ENCODE measurements at regions not wholly inside any gene's neighbourhood (a gene's known extent, or its start where the extent isn't known, plus 50 kb on each side); places are given as distances from the start of the nearest gene placed in this dataset.

GRCh38 chr4:110865611-110866259 lies 242.9 kb upstream of the PITX2 start:
- H3K27me3 ChIP-seq = no peaks in the 10 kb centered on the region
- H3K4me3 ChIP-seq = no peak overlapping the region
- intact Hi-C loops (cut with DNase I) = no loop called here
- H3K36me3 ChIP-seq (replicated peaks in 1 of 2) = no peaks in the 10 kb centered on the region
- no peak overlapping the region for H3K27ac ChIP-seq
- WGBS, 4 donors = 11 to 27% (median 24%) methylated on average over 1 of the region's 1 CpG
- TF ChIP-seq CTCF (IDR thresholded peaks at IDR 0.05) (no peak), POLR2A (IDR thresholded peaks at IDR 0.05) (no peak)
- no peak for DNase-seq
- no peaks in the 10 kb centered on the region for H3K4me1 ChIP-seq (replicated peaks in 1 of 2)
- no peaks in the 10 kb centered on the region for H3K9me3 ChIP-seq (replicated peaks in 1 of 3)

DNA sequence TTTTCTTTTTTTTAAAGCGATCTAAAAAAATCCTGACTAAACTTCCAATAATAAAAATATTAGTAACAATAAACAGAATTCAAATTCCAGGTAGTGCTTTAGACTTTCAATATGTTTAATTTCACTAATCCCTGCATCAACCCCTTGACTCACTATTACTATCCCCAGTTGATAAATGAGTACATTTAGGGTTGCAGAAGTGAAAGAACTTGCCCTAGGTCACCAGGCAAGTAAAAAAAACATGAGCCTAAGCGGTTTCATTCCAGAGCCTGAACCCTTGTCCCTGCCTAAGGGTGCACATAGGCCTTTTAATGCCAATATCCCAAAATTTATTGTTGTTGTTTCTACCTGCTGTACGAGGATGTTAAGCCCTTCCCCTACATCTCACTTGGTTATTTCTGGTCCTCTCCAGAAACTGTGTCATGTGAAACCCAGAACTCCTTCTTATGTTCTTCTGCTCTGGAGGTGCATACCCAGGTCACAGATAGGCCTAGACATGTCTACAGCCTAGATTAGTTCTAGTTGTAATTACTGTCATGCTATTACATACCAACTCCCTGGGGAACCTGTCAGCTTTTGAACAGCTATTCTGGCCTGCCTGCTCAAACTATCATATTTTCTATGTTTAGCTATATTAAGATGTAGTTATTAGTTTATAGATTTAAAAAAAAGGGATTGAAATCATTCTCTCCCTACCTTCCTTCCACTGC lies 244.5 kb upstream of the PITX2 start:
- TF ChIP-seq CTCF (IDR thresholded peaks at IDR 0.05) = no peak
- TF ChIP-seq POLR2A (IDR thresholded peaks at IDR 0.05) = no peak
- intact Hi-C loops (cut with DNase I) = no loop called here
- H3K27ac ChIP-seq = no peak overlapping the region
- H3K4me1 ChIP-seq (replicated peaks in 1 of 2) = no peaks in the 10 kb centered on the region
- no peak overlapping the region for H3K4me3 ChIP-seq
- 51 to 64% (median 58%) methylated on average over 3 of the region's 3 CpGs for WGBS, 4 donors
- no peaks in the 10 kb centered on the region for H3K27me3 ChIP-seq
- no peaks in the 10 kb centered on the region for H3K36me3 ChIP-seq (replicated peaks in 1 of 2)
- no peaks in the 10 kb centered on the region for H3K9me3 ChIP-seq (replicated peaks in 1 of 3)
- no peak for DNase-seq

- no peak overlapping the region for H3K4me3 ChIP-seq
- H3K36me3 ChIP-seq (replicated peaks in 1 of 2) = no peaks in the 10 kb centered on the region
- intact Hi-C loops (cut with DNase I) = no loop called here
- H3K9me3 ChIP-seq (replicated peaks in 1 of 3) = no peaks in the 10 kb centered on the region
- H3K27me3 ChIP-seq = no peaks in the 10 kb centered on the region
- TF ChIP-seq CTCF (IDR thresholded peaks at IDR 0.05) (no peak), POLR2A (IDR thresholded peaks at IDR 0.05) (no peak)
- no peak overlapping the region for H3K27ac ChIP-seq
- H3K4me1 ChIP-seq (replicated peaks in 1 of 2) = no peaks in the 10 kb centered on the region
- WGBS, 4 donors = 60 to 71% (median 66%) methylated on average over 2 of the region's 2 CpGs
- DNase-seq = no peak
Observed at GRCh38 chr4:110867981-110868720, 245.3 kb upstream of the PITX2 start.

DNA sequence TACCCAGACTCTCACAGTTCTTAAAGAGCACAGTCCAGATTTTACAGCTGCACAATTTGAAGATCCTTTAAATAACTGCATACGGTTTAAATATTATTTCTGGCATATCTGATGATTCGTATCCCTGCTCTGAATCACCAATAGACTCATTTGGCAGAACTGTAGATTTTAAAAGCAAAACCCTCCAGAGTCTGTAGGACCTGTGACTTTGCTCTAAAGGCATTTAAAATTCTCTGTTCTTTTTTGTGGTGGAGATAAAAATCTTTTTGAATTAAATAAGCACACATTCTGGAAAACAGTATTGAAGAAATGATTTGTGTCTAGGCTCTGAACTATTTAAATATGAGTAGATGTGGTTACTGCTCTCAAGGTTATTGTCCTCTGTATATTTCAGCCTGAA lies 246.2 kb upstream of the PITX2 start:
- no peaks in the 10 kb centered on the region for H3K27me3 ChIP-seq
- intact Hi-C loops (cut with DNase I) = no loop called here
- H3K4me3 ChIP-seq = no peak overlapping the region
- no peak overlapping the region for H3K27ac ChIP-seq
- no peak for DNase-seq
- H3K4me1 ChIP-seq (replicated peaks in 1 of 2) = no peaks in the 10 kb centered on the region
- no peaks in the 10 kb centered on the region for H3K9me3 ChIP-seq (replicated peaks in 1 of 3)
- 28 to 43% (median 32%) methylated on average over 2 of the region's 2 CpGs for WGBS, 4 donors
- no peaks in the 10 kb centered on the region for H3K36me3 ChIP-seq (replicated peaks in 1 of 2)
- TF ChIP-seq CTCF (IDR thresholded peaks at IDR 0.05) (no peak), POLR2A (IDR thresholded peaks at IDR 0.05) (no peak)
